ENCODE measurements at regions not wholly inside any gene's neighbourhood (a gene's known extent, or its start where the extent isn't known, plus 50 kb on each side); places are given as distances from the start of the nearest gene placed in this dataset.

DNA sequence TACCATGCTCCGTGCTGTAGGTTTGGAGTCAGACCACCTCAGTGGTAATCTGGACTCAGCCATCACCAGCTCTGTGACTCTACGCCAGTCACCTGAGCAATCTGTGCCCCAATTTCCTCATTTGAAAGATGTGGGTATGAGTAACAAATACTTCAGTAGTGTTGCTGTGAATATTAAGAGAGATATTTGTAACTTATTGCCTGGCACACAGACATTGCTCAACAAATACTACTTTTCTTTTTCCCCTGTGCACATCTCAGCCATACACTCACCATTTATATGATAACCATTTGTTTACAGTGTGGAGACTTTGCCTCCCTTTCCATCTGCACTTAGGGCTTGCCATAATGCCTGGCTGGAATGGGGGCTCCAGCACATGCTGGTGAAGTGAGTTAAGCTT is 89.7 kb upstream of the CLPB start:
- TF ChIP-seq CTCF (conservative IDR thresholded peaks at IDR 0.05; ENCODE audit: low read depth, low read length) (no peak), POLR2A (IDR thresholded peaks at IDR 0.05; ENCODE audit: low read depth, low read length) (no peak), RFX5 (IDR thresholded peaks at IDR 0.05; ENCODE audit: low read depth, low read length) (no peak), MXI1 (IDR thresholded peaks at IDR 0.05; ENCODE audit: borderline replicate concordance, low read depth, low read length) (no peak), CHD1 (IDR thresholded peaks at IDR 0.05; ENCODE audit: low read depth, low read length) (no peak), RAD21 (IDR thresholded peaks at IDR 0.05; ENCODE audit: low read length) (no peak), FOS (IDR thresholded peaks at IDR 0.05; ENCODE audit: low read depth, low read length) (no peak), ELK1 (IDR thresholded peaks at IDR 0.05; ENCODE audit: borderline replicate concordance, low read depth, low read length) (no peak), BHLHE40 (IDR thresholded peaks at IDR 0.05; ENCODE audit: low read depth, low read length) (no peak), SMC3 (IDR thresholded peaks at IDR 0.05; ENCODE audit: low read depth, low read length) (no peak), MAFK (IDR thresholded peaks at IDR 0.05; ENCODE audit: low read depth, low read length) (no peak), NFE2L2 (IDR thresholded peaks at IDR 0.05; ENCODE audit: low read depth, low read length) (no peak), CEBPB (IDR thresholded peaks at IDR 0.05; ENCODE audit: low read depth, low read length) (no peak)
- TF ChIP-seq, protein P1, sequence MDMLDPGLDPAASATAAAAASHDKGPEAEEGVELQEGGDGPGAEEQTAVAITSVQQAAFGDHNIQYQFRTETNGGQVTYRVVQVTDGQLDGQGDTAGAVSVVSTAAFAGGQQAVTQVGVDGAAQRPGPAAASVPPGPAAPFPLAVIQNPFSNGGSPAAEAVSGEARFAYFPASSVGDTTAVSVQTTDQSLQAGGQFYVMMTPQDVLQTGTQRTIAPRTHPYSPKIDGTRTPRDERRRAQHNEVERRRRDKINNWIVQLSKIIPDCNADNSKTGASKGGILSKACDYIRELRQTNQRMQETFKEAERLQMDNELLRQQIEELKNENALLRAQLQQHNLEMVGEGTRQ (IDR thresholded peaks at IDR 0.05; ENCODE audit: low read depth, low read length), result no peak

Data from IMR-90 (cell line).